ENCODE measurements at regions not wholly inside any gene's neighbourhood (a gene's known extent, or its start where the extent isn't known, plus 50 kb on each side); places are given as distances from the start of the nearest gene placed in this dataset.

DNA sequence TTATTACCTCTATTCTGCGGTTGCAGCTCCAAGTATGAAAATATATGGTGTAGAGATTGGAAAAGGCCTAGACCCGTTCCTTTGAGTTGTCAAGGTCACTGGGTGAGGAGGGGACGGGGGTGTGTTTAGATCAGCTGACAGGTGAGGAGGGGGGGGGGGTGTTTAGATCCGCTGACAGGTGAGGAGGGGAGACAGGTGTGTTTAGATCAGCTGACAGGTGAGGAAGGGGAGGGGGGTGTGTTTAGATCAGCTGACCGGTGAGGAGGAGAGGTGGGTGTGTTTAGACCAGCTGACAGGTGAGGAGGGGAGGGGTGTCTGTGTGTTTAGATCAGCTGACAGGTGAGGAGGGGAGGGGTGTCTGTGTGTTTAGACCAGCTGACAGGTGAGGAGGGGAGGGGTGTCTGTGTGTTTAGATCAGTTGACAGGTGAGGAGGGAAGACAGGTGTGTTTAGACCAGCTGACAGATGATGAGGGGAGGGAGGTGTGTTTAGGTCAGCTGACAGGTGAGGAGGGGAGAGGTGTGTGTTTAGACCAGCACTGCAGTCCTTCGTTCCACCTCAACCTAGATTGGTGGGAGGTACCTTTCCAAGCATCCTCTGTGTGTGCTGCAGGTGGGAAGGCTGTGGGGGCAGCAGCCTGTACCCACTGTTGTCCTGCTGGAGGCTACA lies 655.0 kb upstream of the ADARB2 start:
- TF ChIP-seq, protein P1, sequence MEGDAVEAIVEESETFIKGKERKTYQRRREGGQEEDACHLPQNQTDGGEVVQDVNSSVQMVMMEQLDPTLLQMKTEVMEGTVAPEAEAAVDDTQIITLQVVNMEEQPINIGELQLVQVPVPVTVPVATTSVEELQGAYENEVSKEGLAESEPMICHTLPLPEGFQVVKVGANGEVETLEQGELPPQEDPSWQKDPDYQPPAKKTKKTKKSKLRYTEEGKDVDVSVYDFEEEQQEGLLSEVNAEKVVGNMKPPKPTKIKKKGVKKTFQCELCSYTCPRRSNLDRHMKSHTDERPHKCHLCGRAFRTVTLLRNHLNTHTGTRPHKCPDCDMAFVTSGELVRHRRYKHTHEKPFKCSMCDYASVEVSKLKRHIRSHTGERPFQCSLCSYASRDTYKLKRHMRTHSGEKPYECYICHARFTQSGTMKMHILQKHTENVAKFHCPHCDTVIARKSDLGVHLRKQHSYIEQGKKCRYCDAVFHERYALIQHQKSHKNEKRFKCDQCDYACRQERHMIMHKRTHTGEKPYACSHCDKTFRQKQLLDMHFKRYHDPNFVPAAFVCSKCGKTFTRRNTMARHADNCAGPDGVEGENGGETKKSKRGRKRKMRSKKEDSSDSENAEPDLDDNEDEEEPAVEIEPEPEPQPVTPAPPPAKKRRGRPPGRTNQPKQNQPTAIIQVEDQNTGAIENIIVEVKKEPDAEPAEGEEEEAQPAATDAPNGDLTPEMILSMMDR (IDR thresholded peaks at IDR 0.05), result no peak
- TF ChIP-seq EZH2 (IDR thresholded peaks at IDR 0.05; ENCODE audit: borderline replicate concordance, insufficient read depth, low read depth, low read length, poor library complexity, severe bottlenecking), result no peak

All from B cell (primary cell).